Body of pancreas (tissue), 4 donors: ENCODE measurements at regions not wholly inside any gene's neighbourhood (a gene's known extent, or its start where the extent isn't known, plus 50 kb on each side); places are given as distances from the start of the nearest gene placed in this dataset.
"Not testable (repeated sequence)": the region's sequence is repeated elsewhere in the genome, so short reads cannot be mapped to it uniquely, and the experiment has no call there.

Experiments used
- ATAC-seq: fragments of 150-250 bp; one replicate; pipeline ENCODE4 v1.9.1; 2016
- DNase-seq, 4 donors: peaks; one replicate each; pipeline ENCODE4 v3.0.0-alpha.2; 2019
- H3K27ac ChIP-seq, 4 donors: fragments of 200-600 bp; sonication (generic); 1 replicate in 3 of 4; 2 replicates in 1 of 4; pipeline versions ENCODE4 v1.5.1 to v1.6.1; 2016 to 2019; ENCODE audit warnings: mild to moderate bottlenecking in 1 of 4, mixed read lengths in 1 of 4, moderate library complexity in 1 of 4
- H3K27me3 ChIP-seq, 2 donors: fragments of 200-600 bp; sonication (generic); one replicate each; pipeline ENCODE4 v1.6.0; 2016; ENCODE audit warnings: mild to moderate bottlenecking in 1 of 2
- H3K36me3 ChIP-seq, 2 donors: fragments of 200-600 bp; sonication (generic); replicated peaks in 1 of 2; 2 replicates each; pipeline ENCODE4 v1.5.1; 2016; ENCODE audit warnings: low read depth in 2 of 2; ENCODE audit not compliant: insufficient read depth in 1 of 2
- H3K4me1 ChIP-seq: fragments of 200-600 bp; sonication (generic); one replicate; pipeline ENCODE4 v1.6.0; 2016
- H3K4me3 ChIP-seq, 2 donors: fragments of 200-600 bp; sonication (generic); 1 replicate in 1 of 2; 2 replicates in 1 of 2; pipeline ENCODE4 v1.5.1; 2016 to 2019
- H3K9me3 ChIP-seq, 3 donors: fragments of 200-600 bp; sonication (generic); 1 replicate in 2 of 3; 2 replicates in 1 of 3; pipeline ENCODE4 v1.5.1; 2016
- POLR2A ChIP-seq, 3 donors: fragments of 450-650 bp; IDR thresholded peaks; one replicate each; pipeline ENCODE4 v1.6.1; 2016; ENCODE audit warnings: antibody characterized with exemption in 3 of 3, mild to moderate bottlenecking in 2 of 3
- WGBS, 2 donors: methylation state at CpG; one replicate each; pipeline ENCODE4 v1.1.5; 2017; 5-methylcytosine and 5-hydroxymethylcytosine counted together
- intact Hi-C: fragments of 100-400 bp; cut with DNase I; formaldehyde crosslinking; loops from one replicate; pipeline ENCODE4 v1.15.1; 2023
- TF ChIP-seq, protein P1 (sequence below), 7 experiments: fragments of 450-650 bp in 4 of 7; fragments of 200-600 bp in 3 of 7; sonication (generic) in 3 of 7; IDR thresholded peaks; one replicate each; pipeline ENCODE4 v1.5.1; 2016 to 2019; ENCODE audit warnings: antibody characterized with exemption in 7 of 7

GRCh38 chr9:86613943-86614342 is 259.7 kb upstream of the TUT7 start:
- 80 to 89% methylated on average over 5 of the region's 5 CpGs for WGBS, 2 donors
- H3K27ac ChIP-seq, result no peak overlapping the region

GRCh38 chr9:86611534-86611933 is 257.3 kb upstream of the TUT7 start:
- ATAC-seq, intact Hi-C loops: not testable (repeated sequence)

More at GRCh38 chr9:86613943-86614342, 259.7 kb upstream of the TUT7 start:
- intact Hi-C loops, result no loop called here
- Histone ChIP-seq H3K9me3 (no peaks in the 10 kb centered on the region), H3K27me3 (no peaks in the 10 kb centered on the region), H3K4me3 (no peak overlapping the region), H3K36me3 (no peaks in the 10 kb centered on the region), H3K4me1 (peaks cover 9% of the 10 kb centered on the region)
- DNase-seq, result no peak
- no peak for ATAC-seq
- TF ChIP-seq, protein P1, sequence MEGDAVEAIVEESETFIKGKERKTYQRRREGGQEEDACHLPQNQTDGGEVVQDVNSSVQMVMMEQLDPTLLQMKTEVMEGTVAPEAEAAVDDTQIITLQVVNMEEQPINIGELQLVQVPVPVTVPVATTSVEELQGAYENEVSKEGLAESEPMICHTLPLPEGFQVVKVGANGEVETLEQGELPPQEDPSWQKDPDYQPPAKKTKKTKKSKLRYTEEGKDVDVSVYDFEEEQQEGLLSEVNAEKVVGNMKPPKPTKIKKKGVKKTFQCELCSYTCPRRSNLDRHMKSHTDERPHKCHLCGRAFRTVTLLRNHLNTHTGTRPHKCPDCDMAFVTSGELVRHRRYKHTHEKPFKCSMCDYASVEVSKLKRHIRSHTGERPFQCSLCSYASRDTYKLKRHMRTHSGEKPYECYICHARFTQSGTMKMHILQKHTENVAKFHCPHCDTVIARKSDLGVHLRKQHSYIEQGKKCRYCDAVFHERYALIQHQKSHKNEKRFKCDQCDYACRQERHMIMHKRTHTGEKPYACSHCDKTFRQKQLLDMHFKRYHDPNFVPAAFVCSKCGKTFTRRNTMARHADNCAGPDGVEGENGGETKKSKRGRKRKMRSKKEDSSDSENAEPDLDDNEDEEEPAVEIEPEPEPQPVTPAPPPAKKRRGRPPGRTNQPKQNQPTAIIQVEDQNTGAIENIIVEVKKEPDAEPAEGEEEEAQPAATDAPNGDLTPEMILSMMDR (IDR thresholded peaks at IDR 0.05), result no peak
- TF ChIP-seq POLR2A (IDR thresholded peaks at IDR 0.05), result no peak

DNA sequence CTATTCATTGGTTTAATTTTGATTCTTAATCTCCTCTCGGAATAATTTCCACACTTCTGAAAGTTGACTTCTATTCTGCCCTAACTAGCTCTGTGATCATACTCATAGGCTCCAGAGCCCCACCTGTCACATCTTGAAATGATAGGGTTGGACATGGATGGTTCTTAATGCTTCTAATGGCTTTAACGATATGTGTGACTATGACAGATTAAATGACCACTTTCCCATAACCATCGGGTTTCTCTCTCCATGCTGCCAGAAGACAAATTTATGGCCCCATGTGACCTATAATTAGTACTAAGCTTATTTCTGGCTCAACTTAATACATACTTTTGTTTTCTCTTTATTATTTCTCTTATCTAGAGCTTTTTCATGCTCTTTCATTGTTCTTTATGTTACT is 251.1 kb upstream of the TUT7 start:
- Histone ChIP-seq H3K4me3 (no peak overlapping the region), H3K9me3 (no peaks in the 10 kb centered on the region), H3K27me3 (no peaks in the 10 kb centered on the region), H3K4me1 (no peaks in the 10 kb centered on the region), H3K27ac (no peak overlapping the region), H3K36me3 (no peaks in the 10 kb centered on the region)
- no peak for DNase-seq
- no peak for ATAC-seq
- no peak for TF ChIP-seq POLR2A (IDR thresholded peaks at IDR 0.05)
- TF ChIP-seq, protein P1 (IDR thresholded peaks at IDR 0.05), result no peak
- 72 to 79% methylated on average over 3 of the region's 3 CpGs for WGBS, 2 donors
- intact Hi-C loops, result no loop called here

More at GRCh38 chr9:86611534-86611933, 257.3 kb upstream of the TUT7 start:
- not testable (repeated sequence) for DNase-seq, H3K9me3 ChIP-seq, H3K27me3 ChIP-seq, H3K4me3 ChIP-seq, H3K36me3 ChIP-seq, H3K27ac ChIP-seq, H3K4me1 ChIP-seq
- 78 to 80% methylated on average over 22 to 24 of the region's 27 CpGs for WGBS, 2 donors

DNA sequence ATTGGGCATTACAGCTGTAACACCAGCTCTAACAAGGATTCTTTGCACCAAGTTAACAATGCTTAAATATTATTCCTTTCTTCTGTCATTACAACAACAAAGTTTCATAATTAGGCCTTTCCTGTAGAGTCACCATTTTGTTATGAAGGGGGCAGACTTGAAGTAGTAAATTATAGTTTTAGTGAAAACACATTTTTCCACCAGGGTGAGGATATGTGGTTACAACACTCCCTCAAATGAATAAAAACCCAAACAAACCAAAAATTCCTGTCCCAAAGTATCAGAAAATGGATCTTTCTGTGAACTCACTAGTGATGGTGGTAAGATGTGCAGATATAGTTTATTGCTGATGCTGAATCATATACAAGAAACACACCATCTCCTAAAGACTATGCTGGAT is 250.5 kb upstream of the TUT7 start:
- Histone ChIP-seq H3K9me3 (no peaks in the 10 kb centered on the region), H3K36me3 (no peaks in the 10 kb centered on the region), H3K4me3 (no peak overlapping the region), H3K27me3 (no peaks in the 10 kb centered on the region), H3K27ac (no peak overlapping the region), H3K4me1 (no peaks in the 10 kb centered on the region)
- TF ChIP-seq POLR2A (IDR thresholded peaks at IDR 0.05), result no peak
- TF ChIP-seq, protein P1 (IDR thresholded peaks at IDR 0.05), result no peak
- no peak for DNase-seq
- ATAC-seq, result no peak
- intact Hi-C loops, result no loop called here

DNA sequence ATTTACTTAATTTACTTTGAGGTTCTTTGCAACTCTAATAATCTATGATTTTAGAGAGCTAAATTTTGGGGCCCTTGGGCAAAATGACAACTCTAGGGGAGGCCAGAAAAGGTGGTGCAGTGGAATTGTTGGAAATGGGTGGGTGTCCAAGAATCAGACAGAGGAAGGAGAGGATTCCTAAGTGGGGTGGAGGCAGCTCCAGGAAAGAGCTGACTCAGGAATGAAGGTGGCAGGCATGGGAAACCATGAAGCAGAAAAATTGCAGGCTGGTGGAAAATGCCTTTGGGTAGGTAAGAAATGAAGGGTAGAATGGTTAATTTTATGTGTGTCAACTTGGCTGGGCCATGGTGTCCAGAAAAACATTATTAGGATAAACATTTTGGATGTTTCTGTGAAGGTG is 248.5 kb upstream of the TUT7 start:
- Histone ChIP-seq H3K4me3 (no peak overlapping the region), H3K4me1 (no peaks in the 10 kb centered on the region), H3K36me3 (no peaks in the 10 kb centered on the region), H3K9me3 (no peaks in the 10 kb centered on the region), H3K27ac (no peak overlapping the region), H3K27me3 (no peaks in the 10 kb centered on the region)
- intact Hi-C loops, result no loop called here
- DNase-seq, result no peak
- ATAC-seq, result no peak
- TF ChIP-seq POLR2A (IDR thresholded peaks at IDR 0.05), result no peak
- TF ChIP-seq, protein P1 (IDR thresholded peaks at IDR 0.05), result no peak
